HG03378 (cell line): ENCODE measurements at regions not wholly inside any gene's neighbourhood (a gene's known extent, or its start where the extent isn't known, plus 50 kb on each side); places are given as distances from the start of the nearest gene placed in this dataset.
A peak's percentile ranks its signal among the peaks of the same experiment; 100 is the strongest.
"Not testable (repeated sequence)": the region's sequence is repeated elsewhere in the genome, so short reads cannot be mapped to it uniquely, and the experiment has no call there.

Source experiments
- ATAC-seq: cut with Tn5 transposase; IDR thresholded peaks from one replicate; pipeline ENCODE4 v1.9.1; 2021; ENCODE audit warnings: mild to moderate bottlenecking, moderate library complexity; ENCODE audit not compliant: unreplicated experiment

DNA sequence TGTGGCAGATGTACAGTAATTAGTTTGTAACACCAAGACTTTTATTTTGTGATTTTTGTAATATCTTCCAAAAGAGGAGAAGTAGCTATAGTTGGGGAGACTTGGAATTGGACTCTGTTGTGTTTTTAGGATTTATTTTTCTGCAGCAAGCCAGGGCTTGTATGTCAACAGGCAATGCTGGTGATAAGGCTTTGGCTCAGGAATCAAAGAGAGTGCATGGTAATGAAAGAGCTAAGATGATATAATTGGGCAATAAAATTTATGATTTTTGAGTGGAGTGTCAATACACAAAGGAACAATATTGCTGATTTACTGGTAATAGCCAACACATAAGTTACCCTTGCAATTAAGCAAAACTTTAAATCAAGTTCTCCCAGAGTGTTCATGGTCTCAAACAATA is 452.9 kb downstream of the TMEM135 start:
- no peak for ATAC-seq

DNA sequence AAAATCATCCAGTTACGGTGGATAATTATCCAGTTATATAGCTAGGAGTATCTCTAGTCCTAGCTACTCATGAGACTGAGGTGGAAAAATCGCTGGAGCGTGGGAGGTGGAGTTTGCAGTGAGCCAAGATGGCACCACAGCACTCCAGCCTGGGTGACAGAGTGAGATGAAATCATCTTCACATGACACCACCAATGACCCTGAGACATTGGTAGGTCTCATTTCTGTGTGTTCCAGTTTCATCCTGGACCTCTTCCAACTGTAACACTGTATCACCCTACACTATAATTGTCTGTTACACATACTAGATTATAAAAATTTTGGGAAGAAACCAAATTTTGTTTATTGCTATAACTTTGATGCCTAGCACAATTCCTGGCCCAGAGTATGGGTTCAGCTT is 446.8 kb downstream of the TMEM135 start:
- no peak for ATAC-seq

DNA sequence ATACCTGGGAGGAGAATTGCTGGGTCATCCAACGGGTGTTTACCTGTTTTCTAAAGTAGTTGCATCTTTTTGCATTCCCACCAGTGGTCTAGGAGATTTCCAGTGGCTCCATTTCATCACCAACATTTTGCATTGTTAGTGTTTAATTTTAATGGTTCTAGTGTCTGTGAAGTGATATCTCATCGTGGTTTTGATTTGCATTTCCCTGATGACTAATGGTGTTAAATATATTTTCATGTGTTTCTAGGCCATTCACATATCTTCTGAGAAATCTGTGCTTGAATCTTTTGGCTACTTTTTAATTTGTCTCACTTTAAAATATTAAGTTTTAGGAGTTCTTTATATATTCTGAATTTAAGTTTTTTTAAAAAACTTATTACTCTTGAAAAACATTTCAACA is 439.6 kb downstream of the TMEM135 start:
- ATAC-seq = no peak

DNA sequence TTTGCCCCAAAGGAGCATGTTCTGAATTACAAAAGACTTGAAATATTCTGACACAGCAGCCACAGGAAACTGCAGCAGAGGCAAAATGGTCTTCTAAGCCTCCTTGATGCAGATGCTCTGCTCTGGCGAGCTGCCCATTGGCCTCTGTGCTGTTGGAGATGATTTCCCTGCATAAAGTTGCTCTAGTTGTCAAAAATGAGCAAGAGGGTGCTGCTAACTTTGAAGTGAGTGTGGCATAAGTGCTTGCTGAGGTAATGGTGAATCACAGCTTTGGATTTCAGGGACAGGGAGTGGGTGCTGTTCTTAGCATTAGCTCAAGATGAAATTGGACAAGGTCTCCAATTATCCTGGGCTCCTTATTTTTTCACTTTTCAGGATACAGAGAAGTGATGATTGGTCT is 435.4 kb downstream of the TMEM135 start:
- ATAC-seq = no peak

DNA sequence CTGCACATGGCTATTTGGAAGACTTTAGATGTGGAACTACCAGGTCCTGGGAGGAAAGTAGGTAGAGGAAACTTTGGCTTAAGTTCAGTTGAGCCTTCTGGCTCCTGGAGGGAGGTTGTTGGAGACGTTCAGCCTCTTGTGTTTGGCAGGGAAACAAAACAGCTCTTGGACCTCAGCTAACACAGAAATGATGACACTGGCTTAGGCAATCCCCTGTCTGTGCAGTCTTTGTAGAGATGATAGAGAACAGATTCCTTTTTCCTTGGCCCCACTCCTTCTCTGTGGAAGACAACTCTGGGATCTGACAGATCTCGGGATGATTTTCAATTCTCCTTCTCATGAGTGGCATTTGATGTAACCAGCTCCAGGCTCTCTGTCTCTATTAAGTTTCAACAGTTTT is 428.5 kb downstream of the TMEM135 start:
- ATAC-seq = no peak

DNA sequence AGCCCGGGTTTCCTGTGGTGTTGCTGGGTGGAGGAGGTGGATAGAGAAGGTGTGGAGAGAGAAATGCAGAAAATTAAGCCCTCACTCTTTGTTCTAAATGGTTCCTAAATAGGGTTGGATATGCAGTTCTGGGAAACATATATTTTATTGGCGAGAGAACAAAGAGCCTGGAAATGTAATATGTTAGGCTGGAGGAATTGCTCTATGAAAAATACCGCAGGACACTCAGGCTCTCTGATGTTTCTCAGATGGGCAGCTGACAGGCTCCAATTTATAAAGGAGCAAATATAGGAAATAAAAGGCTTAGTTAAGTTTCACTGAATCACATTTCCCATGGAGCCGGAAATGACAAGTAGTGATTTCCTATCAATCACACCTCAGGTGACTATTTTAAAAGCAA is 428.0 kb downstream of the TMEM135 start:
- no peak for ATAC-seq

DNA sequence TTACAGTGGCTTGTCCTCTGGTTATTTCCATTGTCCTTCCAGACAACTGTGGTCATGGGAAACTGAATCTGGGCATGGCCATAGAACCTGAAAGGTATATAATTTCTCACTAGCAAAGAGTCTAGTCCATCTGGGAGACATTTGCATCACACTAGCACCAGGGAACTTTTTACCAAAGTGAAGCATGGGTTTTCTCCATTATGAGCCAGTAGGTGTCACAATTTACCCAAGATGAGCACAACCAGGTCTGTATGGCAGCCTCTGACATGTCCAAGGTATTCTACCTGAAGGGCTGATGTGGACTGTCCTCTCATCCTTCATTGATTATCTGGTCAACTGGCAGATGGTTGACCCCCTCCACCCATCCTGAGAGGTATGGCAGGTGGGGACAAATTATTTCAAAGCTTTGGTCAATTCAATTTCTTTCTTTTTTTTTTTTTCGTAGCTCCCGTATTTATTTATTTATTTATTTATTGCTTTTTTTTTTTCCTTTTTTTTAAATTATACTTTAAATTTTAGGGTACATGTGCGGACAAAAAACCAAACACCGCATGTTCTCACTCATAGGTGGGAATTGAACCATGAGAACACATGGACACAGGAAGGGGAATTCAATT is 425.9 kb downstream of the TMEM135 start:
- ATAC-seq = peak; percentile 73

DNA sequence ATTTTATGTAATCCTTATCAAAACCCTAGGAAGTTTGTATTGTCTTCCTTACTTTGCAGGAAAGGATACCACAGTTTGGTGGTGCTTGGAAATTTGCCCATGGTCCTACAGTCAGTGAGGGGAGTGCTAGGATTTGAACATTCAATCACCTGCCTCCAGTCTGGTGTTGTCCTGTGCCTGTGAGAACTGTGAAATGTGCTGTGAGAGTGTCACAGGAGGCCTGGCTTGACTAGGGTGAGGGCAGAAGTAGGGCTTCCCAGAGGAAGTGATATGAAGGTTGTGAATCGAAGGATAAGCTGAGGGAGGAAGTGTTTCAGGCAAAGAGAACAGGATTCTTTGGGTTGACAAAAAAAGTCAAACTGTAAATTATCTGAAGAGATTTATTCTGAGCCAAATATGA is 424.4 kb downstream of the TMEM135 start:
- no peak for ATAC-seq

DNA sequence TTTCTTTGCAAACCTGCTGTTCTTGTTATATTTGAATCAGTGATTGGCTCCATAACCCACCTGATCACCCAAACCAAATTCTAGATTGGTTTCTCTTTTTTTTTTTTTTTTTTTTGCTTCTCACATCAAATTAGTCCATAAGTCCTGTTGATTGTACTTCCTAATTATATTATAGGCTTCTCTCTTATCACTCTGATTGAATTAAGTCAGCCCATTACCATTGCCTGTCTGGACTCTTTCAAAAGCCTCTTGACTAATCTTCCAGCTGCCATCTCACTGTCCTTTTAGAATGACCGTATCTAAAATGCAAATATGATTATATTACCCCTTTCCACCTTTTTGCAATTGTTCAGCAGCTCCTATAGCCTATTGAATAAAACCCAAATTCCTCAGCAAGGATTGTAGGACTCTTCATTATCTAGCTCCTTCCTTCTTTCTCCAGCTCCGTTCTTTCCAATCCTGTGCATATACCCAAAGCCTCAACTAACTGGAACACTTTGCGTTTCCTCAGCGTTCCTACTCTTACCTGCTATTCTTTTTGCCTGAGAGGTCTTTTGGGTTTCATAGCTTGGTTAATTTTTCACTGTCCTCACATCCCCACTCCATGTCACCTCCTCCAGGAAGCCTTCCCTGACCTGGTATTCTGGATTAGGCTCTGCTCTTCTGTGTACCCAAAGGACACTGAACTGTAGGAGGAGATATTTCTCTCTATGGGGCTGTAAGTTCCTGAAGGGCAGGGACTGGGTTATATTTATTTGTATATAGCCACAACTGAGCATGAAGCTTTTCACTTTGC is 423.3 kb downstream of the TMEM135 start:
- no peak for ATAC-seq

DNA sequence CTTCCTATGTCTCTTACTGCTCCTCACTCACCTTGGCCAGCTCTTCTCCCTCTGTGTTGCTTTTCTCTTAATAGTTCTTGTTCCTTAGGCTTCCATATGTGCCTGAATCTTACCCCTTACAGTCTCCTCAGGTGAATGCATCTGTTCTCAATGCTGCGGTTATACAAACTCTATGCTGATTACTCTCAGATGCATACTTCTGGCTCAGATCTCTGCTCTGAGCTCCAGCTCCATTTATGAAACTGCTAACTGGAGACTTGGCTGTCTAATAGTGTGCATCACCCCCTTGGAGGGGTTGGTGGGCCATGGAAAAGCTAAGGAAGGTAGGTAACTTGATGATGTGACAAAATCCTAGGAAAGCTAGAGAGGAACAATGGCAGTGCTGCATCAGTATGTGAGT is 422.5 kb downstream of the TMEM135 start:
- ATAC-seq = no peak

DNA sequence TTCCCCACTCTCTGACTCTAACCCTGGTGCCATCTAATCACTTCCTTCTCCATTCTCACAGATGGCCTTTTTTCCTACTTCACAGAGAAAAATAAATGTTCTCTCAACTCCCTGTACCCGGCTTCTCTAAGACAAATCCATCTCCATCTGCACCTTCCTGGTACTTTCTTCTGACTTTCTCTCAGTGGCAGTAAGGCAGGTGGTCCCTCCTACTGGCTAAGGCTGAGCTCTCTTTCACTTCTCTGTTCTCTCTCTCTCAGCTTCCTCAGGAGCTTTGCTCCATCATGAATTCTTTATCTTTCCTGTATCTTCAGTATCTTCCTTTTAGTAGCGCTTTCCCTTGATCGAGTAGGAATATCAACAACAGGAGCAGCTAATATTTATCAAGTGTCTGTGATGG is 421.6 kb downstream of the TMEM135 start:
- no peak for ATAC-seq

DNA sequence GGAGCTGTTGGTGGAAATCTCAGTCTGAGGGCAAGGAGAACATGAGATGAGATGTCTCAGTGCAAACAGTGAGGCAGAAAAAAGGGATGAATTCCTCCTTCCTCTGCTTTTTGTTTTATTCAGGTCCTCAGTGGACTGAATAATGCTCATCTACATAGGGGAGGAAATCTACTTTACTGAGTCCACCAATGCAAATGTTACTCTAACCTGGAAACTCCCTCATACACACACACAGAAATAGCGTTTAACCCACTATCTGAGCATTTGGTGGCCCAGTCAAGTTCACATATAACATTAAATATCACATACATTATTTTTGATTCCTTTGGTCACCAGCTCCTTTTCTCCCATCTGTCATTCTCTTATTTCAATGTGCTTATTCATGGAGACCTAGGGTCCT is 418.8 kb downstream of the TMEM135 start:
- peak; percentile 44 for ATAC-seq

DNA sequence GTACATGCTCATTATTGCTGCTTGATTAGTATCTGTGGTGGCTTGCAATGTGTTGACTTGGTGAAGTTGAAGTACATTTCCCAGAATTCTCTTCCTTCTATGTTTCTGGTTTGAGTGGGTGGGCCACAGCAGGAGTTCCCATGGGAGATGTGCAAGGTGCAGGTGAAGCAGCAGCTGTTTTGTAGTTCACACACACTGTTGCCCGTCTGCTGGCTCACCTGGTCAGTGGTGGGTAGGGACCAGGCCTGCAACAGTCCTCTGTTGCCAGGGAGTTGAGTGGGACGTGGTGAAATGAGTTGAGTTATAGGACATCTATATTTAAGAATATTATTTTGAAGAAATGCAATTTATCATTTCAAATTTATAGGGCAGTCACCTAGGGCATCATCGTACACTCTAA is 417.4 kb downstream of the TMEM135 start:
- ATAC-seq = no peak

DNA sequence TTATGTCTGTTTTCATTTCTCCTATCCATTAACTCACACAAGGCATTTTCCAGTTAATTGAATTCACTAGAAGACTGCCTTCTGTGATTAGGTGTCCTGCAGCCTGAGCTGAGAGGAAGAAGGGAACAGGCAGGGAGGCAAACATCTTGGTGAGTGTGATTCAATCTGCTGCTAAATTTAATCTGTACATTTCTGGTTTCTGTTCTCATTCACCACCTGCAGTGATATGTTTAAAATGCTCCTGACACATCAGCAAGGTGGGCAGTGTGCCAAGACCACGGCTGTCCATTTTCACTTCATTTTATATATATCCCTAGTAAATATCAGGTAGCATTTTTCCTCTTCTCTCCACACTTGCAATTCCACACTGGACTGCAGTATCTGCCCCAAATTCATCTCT is 416.5 kb downstream of the TMEM135 start:
- peak; percentile 91 for ATAC-seq

DNA sequence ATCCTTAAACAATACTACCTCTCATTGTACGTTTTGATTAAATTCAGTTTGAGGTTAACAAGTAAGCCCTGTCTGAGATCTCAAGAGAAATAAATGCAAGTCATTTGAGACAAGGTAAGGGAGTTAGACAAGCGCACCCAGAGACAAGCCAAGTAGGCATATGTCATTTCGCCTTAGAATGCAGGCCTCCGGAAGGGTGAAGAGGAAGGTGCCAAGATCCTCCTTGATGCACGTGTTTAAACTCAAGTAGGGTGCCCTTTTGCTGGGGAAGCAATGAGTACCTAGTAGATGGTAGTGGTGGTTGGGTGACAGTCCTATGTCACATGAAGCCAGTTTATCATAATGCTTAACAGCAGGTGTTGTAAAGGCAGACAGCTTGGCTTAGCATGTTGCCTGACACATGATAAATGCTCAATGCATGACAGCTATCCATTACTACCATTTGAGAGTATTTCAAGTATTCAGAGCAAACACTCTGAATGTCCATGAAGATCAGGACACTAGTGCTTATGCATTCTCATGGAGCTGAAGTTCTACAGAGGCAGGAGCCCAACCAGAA is 415.9 kb downstream of the TMEM135 start:
- peak; percentile 2 for ATAC-seq

DNA sequence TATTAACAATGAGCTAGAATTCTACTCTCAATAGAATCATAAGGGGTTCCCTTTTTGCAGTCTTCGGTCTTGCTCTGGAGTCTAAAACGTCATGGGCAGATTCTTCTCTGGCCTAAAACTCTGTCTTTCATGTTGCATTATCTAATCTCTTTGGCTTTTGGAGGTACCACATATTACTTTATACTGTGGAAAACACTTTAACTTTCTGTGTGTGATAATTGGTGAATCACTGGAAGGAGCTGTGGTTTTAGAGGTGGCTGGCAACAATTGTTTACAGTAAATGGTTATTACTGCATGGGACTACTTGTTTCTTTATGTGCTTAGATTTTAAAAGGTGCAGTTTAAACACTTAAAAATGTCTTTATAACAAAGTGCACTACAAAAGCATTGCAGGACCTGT is 414.3 kb downstream of the TMEM135 start:
- not testable (repeated sequence) for ATAC-seq

DNA sequence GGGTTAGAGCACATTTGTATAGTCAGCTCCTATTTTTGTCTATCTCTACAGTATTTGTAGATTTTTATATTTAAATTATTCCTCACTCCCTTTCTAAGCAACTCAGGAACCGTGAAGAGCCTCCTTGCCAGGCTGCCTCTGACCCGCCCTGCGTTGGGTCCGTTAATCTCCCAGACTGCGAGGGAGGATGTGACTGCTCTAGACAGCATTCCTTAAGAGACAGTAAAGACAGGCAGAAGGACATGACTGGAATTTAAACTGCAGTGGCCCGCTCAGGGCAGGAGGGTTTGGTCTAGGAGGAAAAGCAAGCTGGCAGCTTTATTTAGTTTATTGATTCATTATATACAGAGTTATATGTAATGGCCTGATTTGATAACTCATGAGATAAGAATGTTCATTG is 413.7 kb downstream of the TMEM135 start:
- ATAC-seq = no peak

DNA sequence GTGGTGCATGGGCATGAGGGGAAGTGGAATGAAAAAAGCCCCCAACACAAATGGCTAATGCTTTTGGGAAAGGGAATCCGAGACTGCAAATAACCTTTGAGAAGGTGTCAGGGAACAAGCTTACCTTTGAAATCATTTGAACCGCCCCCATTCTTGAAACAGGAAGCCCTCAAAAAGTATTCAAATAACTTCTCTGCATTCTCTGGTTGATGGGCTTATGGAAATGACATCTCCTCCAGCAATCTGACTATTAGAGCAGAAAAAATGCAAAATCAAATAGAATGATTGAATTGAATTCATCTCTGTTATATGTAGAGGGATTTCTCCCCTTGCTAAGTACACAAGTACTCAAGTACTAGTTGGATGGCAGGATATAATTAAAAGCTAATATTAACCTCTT is 409.9 kb downstream of the TMEM135 start:
- no peak for ATAC-seq

DNA sequence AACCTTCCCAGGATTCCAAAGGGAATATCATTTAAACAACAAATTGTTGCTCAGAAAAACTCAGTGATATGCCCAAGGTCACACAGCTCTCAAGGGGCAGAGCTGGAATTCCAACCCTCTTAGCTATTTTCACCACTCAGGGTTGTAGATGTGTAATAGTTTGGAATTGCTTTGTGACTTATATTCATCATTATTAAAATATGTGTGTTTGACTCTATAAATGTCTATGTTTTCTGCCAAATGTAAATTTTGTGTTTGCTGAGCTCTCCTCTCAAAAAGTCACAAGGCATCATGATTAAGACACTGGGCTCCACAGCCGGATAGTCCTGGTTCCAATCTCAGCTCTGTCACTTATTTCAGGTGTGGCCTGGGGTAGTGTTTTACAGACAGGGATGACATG is 407.3 kb downstream of the TMEM135 start:
- ATAC-seq = no peak

DNA sequence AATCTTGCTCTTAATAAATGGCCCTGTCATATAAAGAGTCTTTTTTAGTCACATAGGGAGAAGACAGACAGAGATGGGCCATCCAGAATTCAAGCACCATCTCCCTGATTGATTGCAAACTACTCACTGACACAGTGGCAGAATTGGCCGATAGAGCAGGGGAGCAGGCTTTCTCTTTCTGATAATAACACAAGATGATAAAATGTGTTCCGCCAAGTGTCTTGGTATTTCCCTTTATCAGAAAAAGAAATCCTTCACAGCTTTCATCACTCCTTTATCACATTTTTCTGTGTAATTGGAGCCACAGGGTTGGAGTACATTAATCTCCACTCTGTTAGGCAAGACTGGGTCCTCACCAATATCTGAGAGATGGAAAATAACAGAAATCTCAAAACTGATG is 406.0 kb downstream of the TMEM135 start:
- ATAC-seq = no peak

DNA sequence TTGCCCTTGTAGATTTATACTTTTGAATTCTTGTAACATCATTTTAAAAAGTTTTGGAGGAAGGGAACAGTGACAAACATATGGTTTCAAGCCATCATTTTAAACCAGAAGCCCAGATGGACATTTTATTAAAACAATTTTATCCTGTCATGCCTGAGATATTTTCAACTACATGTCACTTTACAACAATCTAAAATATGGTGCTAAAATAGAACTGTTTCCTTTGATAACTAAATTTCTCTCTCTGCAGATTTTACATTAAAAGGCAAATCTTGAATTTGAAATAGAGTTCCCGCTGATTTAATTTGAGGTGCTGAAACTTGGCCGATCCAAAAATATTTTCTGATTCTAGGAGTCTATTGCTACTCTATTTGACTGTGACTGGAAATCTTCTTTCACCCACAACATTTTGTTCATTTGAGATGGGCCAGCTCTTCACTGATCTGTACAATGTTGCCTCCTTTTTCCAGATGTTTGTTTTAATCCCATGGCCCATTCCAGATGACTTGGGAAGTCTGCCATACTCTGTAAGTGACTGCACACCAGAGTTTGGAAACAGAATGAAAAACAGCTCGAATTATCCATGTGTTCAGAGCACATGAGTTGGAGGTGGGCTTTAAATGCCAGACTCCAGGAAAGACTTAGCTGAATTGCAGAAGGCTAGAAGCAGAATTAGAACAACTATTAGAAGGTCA is 402.5 kb downstream of the TMEM135 start:
- ATAC-seq = no peak

DNA sequence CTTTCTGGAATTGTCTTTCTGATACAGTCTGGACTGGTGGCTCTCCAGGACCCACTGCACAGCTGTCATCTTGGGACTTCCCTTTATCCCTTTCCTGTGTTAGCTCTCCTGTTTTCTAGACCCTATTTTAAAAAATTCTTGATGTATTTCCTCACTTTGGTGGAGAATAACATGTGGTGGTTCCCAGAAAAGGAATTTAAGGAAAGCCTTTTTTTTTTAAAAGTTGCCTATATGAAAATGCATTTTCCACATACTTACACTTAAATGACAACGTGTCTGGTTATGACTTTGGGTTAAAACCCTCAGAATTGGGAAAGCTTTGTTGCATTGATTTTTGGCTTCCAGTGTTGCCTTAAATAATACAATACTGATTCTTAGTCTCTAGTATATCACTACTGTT is 400.7 kb downstream of the TMEM135 start:
- ATAC-seq = no peak
